Neural progenitor cell (in vitro differentiated cells): ENCODE measurements at regions not wholly inside any gene's neighbourhood (a gene's known extent, or its start where the extent isn't known, plus 50 kb on each side); places are given as distances from the start of the nearest gene placed in this dataset.

Source experiments
- DNase-seq: peaks from one replicate; pipeline ENCODE4 v3.0.0-alpha.2; 2016; ENCODE audit warnings: low spot score
- H2AFZ ChIP-seq: fragments of 200-600 bp; sonication (generic); replicated peaks from 2 replicates; pipeline ENCODE4 v1.6.1; 2016; ENCODE audit warnings: antibody characterized with exemption
- H3F3A ChIP-seq: fragments of 200-600 bp; sonication (generic); 2 replicates; pipeline ENCODE4 v1.6.1; 2016; ENCODE audit warnings: antibody characterized with exemption, low read depth
- H3K27ac ChIP-seq: fragments of 200-600 bp; sonication (generic); 2 replicates; pipeline ENCODE4 v1.5.1; 2016; ENCODE audit warnings: mild to moderate bottlenecking
- H3K27me3 ChIP-seq: fragments of 200-600 bp; sonication (generic); 2 replicates; pipeline ENCODE4 v1.6.1; 2016; ENCODE audit warnings: mild to moderate bottlenecking, moderate library complexity
- H3K36me3 ChIP-seq: fragments of 200-600 bp; sonication (generic); 2 replicates; pipeline ENCODE4 v1.5.1; 2016
- H3K4me1 ChIP-seq: fragments of 200-600 bp; sonication (generic); 2 replicates; pipeline ENCODE4 v1.6.1; 2016; ENCODE audit warnings: mixed run types
- H3K4me2 ChIP-seq: fragments of 200-600 bp; sonication (generic); 2 replicates; pipeline ENCODE4 v1.6.1; 2016
- H3K4me3 ChIP-seq: fragments of 200-600 bp; sonication (generic); 2 replicates; pipeline ENCODE4 v1.5.1; 2016
- H3K79me2 ChIP-seq: fragments of 200-600 bp; sonication (generic); 2 replicates; pipeline ENCODE4 v1.6.1; 2016; ENCODE audit warnings: low read depth
- H3K9ac ChIP-seq: fragments of 200-600 bp; sonication (generic); 2 replicates; pipeline ENCODE4 v1.6.1; 2016
- H3K9me3 ChIP-seq: fragments of 200-600 bp; sonication (generic); 2 replicates; pipeline ENCODE4 v1.5.1; 2016; ENCODE audit warnings: low read depth
- H4K20me1 ChIP-seq: fragments of 200-600 bp; sonication (generic); 2 replicates; pipeline ENCODE4 v1.6.1; 2016; ENCODE audit warnings: low read depth
- H3K27ac Mint-ChIP-seq: 3 replicates; pipeline ENCODE4 v1.8.0; 2021; ENCODE audit warnings: mixed read lengths
- H3K27me3 Mint-ChIP-seq: 2 replicates; pipeline ENCODE4 v1.8.0; 2022; ENCODE audit warnings: low read depth, mild to moderate bottlenecking, inconsistent platforms, moderate library complexity, mixed read lengths; ENCODE audit not compliant: insufficient read depth
- H3K36me3 Mint-ChIP-seq: 3 replicates; pipeline ENCODE4 v1.8.0; 2021; ENCODE audit warnings: mixed read lengths
- H3K4me1 Mint-ChIP-seq: 3 replicates; pipeline ENCODE4 v1.8.0; 2021; ENCODE audit warnings: mixed read lengths
- H3K4me3 Mint-ChIP-seq: 3 replicates; pipeline ENCODE4 v1.8.0; 2021; ENCODE audit warnings: mild to moderate bottlenecking, moderate library complexity, mixed read lengths
- H3K9me3 Mint-ChIP-seq: 3 replicates; pipeline ENCODE4 v1.8.0; 2020; ENCODE audit warnings: mixed read lengths
- EZH2 ChIP-seq: fragments of 200-600 bp; sonication (generic); IDR thresholded peaks from 2 replicates; pipeline ENCODE4 v1.6.1; 2017; ENCODE audit warnings: antibody characterized with exemption, mild to moderate bottlenecking, moderate library complexity
- EZH2phosphoT487 ChIP-seq: fragments of 200-600 bp; sonication (generic); IDR thresholded peaks from 2 replicates; pipeline ENCODE4 v1.6.1; 2017; ENCODE audit warnings: antibody characterized with exemption
- TF ChIP-seq, protein P1 (sequence below): fragments of 200-600 bp; sonication (generic); IDR thresholded peaks from 2 replicates; pipeline ENCODE4 v1.5.1; 2017; ENCODE audit warnings: antibody characterized with exemption, mild to moderate bottlenecking

DNA sequence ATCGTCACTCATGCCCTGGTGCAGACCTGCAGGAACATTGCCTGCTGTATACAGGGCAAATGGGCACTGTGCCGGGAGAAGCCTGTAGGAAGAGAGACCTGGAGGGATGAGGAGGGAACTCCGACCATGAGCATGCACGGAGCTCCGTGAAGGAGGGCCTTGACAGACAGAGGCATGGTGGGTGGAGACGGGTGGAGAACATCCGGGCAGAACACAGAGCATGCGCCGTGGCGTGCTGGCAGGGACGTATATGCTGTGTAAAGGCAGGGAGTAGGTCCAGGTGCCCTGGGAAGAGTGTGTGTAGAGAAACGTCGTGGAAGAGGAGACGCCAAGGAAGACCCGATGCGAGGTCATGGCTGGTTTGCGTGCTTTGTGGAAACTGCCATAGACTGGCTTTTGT lies 133.0 kb upstream of the FAN1 start:
- H4K20me1 ChIP-seq = no peaks in the 10 kb centered on the region
- no peak overlapping the region for H3K9ac ChIP-seq
- H3K27me3 Mint-ChIP-seq = peaks cover 2% of the 10 kb centered on the region
- no peaks in the 10 kb centered on the region for H3K36me3 ChIP-seq
- TF ChIP-seq EZH2phosphoT487 (no peak), EZH2 (no peak)
- TF ChIP-seq, protein P1, sequence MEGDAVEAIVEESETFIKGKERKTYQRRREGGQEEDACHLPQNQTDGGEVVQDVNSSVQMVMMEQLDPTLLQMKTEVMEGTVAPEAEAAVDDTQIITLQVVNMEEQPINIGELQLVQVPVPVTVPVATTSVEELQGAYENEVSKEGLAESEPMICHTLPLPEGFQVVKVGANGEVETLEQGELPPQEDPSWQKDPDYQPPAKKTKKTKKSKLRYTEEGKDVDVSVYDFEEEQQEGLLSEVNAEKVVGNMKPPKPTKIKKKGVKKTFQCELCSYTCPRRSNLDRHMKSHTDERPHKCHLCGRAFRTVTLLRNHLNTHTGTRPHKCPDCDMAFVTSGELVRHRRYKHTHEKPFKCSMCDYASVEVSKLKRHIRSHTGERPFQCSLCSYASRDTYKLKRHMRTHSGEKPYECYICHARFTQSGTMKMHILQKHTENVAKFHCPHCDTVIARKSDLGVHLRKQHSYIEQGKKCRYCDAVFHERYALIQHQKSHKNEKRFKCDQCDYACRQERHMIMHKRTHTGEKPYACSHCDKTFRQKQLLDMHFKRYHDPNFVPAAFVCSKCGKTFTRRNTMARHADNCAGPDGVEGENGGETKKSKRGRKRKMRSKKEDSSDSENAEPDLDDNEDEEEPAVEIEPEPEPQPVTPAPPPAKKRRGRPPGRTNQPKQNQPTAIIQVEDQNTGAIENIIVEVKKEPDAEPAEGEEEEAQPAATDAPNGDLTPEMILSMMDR = no peak
- H3K79me2 ChIP-seq = no peaks in the 10 kb centered on the region
- H3K9me3 ChIP-seq = no peaks in the 10 kb centered on the region
- H3K4me2 ChIP-seq = no peak overlapping the region
- H3K4me1 ChIP-seq = no peaks in the 10 kb centered on the region
- no peak overlapping the region for H3K4me3 Mint-ChIP-seq
- H3K27ac ChIP-seq = no peak overlapping the region
- no peak overlapping the region for H3K27ac Mint-ChIP-seq
- DNase-seq = no peak
- no peak overlapping the region for H3K4me3 ChIP-seq
- H3K36me3 Mint-ChIP-seq = peaks cover 49% of the 10 kb centered on the region
- H3K9me3 Mint-ChIP-seq = peaks cover 9% of the 10 kb centered on the region
- H3F3A ChIP-seq = no peaks in the 10 kb centered on the region
- H3K4me1 Mint-ChIP-seq = no peaks in the 10 kb centered on the region
- H2AFZ ChIP-seq = no peak overlapping the region
- no peaks in the 10 kb centered on the region for H3K27me3 ChIP-seq

DNA sequence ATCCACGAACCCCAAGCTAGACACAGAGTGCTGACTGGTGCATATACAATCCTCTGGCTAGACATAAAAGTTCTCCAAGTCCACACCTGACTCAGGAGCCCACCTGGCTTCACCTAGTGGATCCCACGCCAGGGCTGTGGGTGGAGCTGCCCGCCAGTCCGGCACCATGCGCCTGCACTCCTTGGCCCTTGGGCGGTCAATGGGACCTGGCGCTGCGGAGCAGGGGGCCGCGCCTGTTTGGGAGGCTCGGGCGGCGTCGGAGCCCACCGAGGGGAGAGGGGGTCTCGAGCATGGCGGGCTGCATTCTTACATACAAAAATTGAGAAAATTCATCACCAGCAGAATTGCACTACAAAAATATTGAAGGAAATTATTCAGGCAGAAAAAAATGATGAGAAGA lies 120.7 kb upstream of the FAN1 start:
- Mint-ChIP-seq H3K27me3 (peaks cover 2% of the 10 kb centered on the region), H3K4me1 (no peaks in the 10 kb centered on the region), H3K9me3 (peaks cover 11% of the 10 kb centered on the region), H3K4me3 (no peak overlapping the region), H3K36me3 (no peaks in the 10 kb centered on the region), H3K27ac (no peak overlapping the region)
- Histone ChIP-seq H4K20me1 (no peaks in the 10 kb centered on the region), H3F3A (no peaks in the 10 kb centered on the region), H3K36me3 (no peaks in the 10 kb centered on the region), H3K4me2 (no peak overlapping the region), H3K4me1 (no peaks in the 10 kb centered on the region), H2AFZ (no peak overlapping the region), H3K9ac (no peak overlapping the region), H3K27ac (no peak overlapping the region), H3K79me2 (no peaks in the 10 kb centered on the region), H3K27me3 (no peaks in the 10 kb centered on the region), H3K9me3 (no peaks in the 10 kb centered on the region), H3K4me3 (no peak overlapping the region)
- TF ChIP-seq EZH2phosphoT487 = no peak
- TF ChIP-seq, protein P1 = no peak
- no peak for TF ChIP-seq EZH2
- DNase-seq = no peak

DNA sequence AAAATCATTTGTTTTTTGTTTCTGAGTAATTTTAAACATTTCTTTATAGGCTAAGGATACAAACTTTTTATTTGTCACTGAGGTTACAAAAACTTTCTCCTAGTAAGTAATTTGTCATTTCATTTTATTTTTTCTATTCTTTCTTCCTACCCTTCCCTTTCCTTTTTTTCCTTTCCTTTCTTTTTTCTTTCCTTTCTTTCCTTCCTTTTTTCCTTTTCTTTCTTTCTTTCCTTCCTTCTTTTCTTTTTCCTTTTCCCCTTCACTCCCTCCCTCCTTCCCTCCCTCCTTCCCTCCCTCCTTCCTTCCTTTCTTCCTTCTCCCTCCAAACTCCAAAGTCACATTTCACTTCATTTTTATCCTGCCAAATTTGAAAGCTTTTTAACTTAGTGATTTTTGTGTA lies 115.1 kb upstream of the FAN1 start:
- TF ChIP-seq EZH2phosphoT487 (no peak), EZH2 (no peak)
- TF ChIP-seq, protein P1 = no peak
- H3K27me3 Mint-ChIP-seq = peaks cover 4% of the 10 kb centered on the region

More for the DNA sequence above, 115.1 kb upstream of the FAN1 start:
- H3K4me3 Mint-ChIP-seq = no peak overlapping the region
- H3K4me1 Mint-ChIP-seq = no peaks in the 10 kb centered on the region
- no peak for DNase-seq
- no peak overlapping the region for H3K4me2 ChIP-seq
- no peaks in the 10 kb centered on the region for H4K20me1 ChIP-seq
- H3K9me3 Mint-ChIP-seq = no peaks in the 10 kb centered on the region
- H3K36me3 ChIP-seq = no peaks in the 10 kb centered on the region
- no peak overlapping the region for H3K27ac ChIP-seq
- H3K9ac ChIP-seq = no peak overlapping the region
- H2AFZ ChIP-seq = no peak overlapping the region
- no peak overlapping the region for H3K4me3 ChIP-seq
- no peak overlapping the region for H3K27ac Mint-ChIP-seq
- H3K9me3 ChIP-seq = no peaks in the 10 kb centered on the region
- H3K27me3 ChIP-seq = no peaks in the 10 kb centered on the region
- H3K4me1 ChIP-seq = no peaks in the 10 kb centered on the region
- no peaks in the 10 kb centered on the region for H3K36me3 Mint-ChIP-seq
- H3K79me2 ChIP-seq = no peaks in the 10 kb centered on the region
- no peaks in the 10 kb centered on the region for H3F3A ChIP-seq
